ENCODE measurements at regions not wholly inside any gene's neighbourhood (a gene's known extent, or its start where the extent isn't known, plus 50 kb on each side); places are given as distances from the start of the nearest gene placed in this dataset.

DNA sequence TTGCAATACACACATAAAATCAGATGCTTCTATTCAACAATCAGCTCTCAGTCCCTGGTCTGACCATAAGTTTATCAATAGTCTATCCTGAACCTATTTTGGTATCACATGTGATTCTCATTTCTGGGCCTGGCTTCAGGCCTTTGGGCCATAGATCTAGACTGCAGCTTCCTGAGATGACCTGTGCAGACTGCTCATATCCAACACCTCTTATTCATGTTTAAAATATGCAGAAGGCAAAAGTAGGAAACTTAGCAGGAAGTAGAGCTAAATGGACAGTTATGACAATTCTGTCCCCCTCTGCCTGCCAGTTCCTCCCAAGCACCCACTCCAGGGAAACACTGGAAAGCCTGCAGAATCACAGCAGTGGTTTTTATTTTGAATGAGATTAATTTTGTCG lies 53.3 kb downstream of the C7orf25 start:
- no peak overlapping the region for H3K56ac ChIP-seq (replicated peaks; ENCODE audit: insufficient read length, low read depth, low read length)
- no peak overlapping the region for H2AFZ ChIP-seq (ENCODE audit: low read length)
- H3K23me2 ChIP-seq (ENCODE audit: low read depth, low read length) = no peaks in the 10 kb centered on the region; the same call in 1 of the 2 replicates
- H3K79me2 ChIP-seq (ENCODE audit: control insufficient read depth in 1 of 2, insufficient read depth in 2 of 2, low read length in 2 of 2) = no peaks in the 10 kb centered on the region
- H3K27me3 ChIP-seq (replicated peaks in 1 of 4; ENCODE audit: control insufficient read depth in 3 of 4, extremely low read depth in 1 of 4, insufficient read depth in 3 of 4, low read length in 3 of 4) = no peaks in the 10 kb centered on the region
- no peak overlapping the region for H3K4me2 ChIP-seq (ENCODE audit: insufficient read depth in 1 of 2, low read depth in 2 of 2, low read length in 2 of 2)
- H4K91ac ChIP-seq (replicated peaks; ENCODE audit: insufficient read length, low read length) = no peak overlapping the region
- no peak overlapping the region for H3K4ac ChIP-seq (replicated peaks; ENCODE audit: insufficient read length, low read depth, low read length)
- no peak for FAIRE-seq
- no peak overlapping the region for H2AK5ac ChIP-seq (ENCODE audit: low read depth, low read length)
- no peak overlapping the region for H2BK20ac ChIP-seq (ENCODE audit: low read length)
- CTCF ChIA-PET (ENCODE audit: partially characterized antibody) = no interaction called here
- H2BK5ac ChIP-seq (ENCODE audit: low read depth, low read length) = no peak overlapping the region
- H3K4me3 ChIP-seq (ENCODE audit: extremely low read depth in 1 of 4, insufficient read depth in 2 of 4, low read depth in 3 of 4, low read length in 4 of 4) = no peak overlapping the region
- H3K18ac ChIP-seq (ENCODE audit: extremely low read depth, low read length) = no peak overlapping the region
- no peak overlapping the region for H2BK12ac ChIP-seq (ENCODE audit: low read depth, low read length)
- no peak overlapping the region for H4K5ac ChIP-seq (ENCODE audit: insufficient read length, low read depth, low read length)
- H4K20me1 ChIP-seq (replicated peaks in 1 of 2; ENCODE audit: control insufficient read depth in 1 of 2, insufficient read depth in 2 of 2, low read length in 2 of 2) = no peaks in the 10 kb centered on the region
- H3K9ac ChIP-seq (replicated peaks in 1 of 4; ENCODE audit: extremely low read depth in 1 of 4, low read depth in 3 of 4, low read length in 3 of 4) = no peak overlapping the region
- DNase-seq (ENCODE audit: low read depth in 1 of 2, low spot score in 2 of 2) = no peak
- 93% methylated on average over 1 of the region's 1 CpG; no CpG with 5 or more reads in 1 of the 2 experiments for WGBS, 2 experiments (ENCODE audit: extremely low coverage in 1 of 2, insufficient coverage in 1 of 2, insufficient read length in 1 of 2, insufficient replicate concordance in 2 of 2, low coverage in 1 of 2, low lambda C conversion rate in 2 of 2, missing lambda C conversion rate in 1 of 2)
- H2BK15ac ChIP-seq (ENCODE audit: low read length) = no peak overlapping the region
- no peaks in the 10 kb centered on the region for H3K79me1 ChIP-seq (ENCODE audit: low read depth, low read length)
- H3K27ac ChIP-seq (ENCODE audit: low read depth, low read length) = no peak overlapping the region
- no peak overlapping the region for H3K23ac ChIP-seq (ENCODE audit: insufficient read length)
- no peaks in the 10 kb centered on the region for H3K4me1 ChIP-seq (replicated peaks in 1 of 4; ENCODE audit: control insufficient read depth in 3 of 4, insufficient read depth in 4 of 4, low read length in 3 of 4)
- no peaks in the 10 kb centered on the region for H3K9me3 ChIP-seq (ENCODE audit: insufficient read depth in 2 of 2, low read depth in 1 of 2, low read length in 1 of 2)
- H4K8ac ChIP-seq (ENCODE audit: extremely low read depth, insufficient read depth, low read length) = no peak overlapping the region
- H3K36me3 ChIP-seq (ENCODE audit: control insufficient read depth in 2 of 4, insufficient read depth in 4 of 4, low read length in 3 of 4) = no peaks in the 10 kb centered on the region
- no peak for TF ChIP-seq PHF8 (conservative IDR thresholded peaks at IDR 0.05; ENCODE audit: low read depth, low read length)
- TF ChIP-seq CTBP2 (IDR thresholded peaks at IDR 0.05; ENCODE audit: borderline replicate concordance, insufficient read depth, insufficient read length, low read length) = no peak
- TF ChIP-seq ATF2 (IDR thresholded peaks at IDR 0.05; ENCODE audit: low read length) = no peak
- TF ChIP-seq HDAC2 (IDR thresholded peaks at IDR 0.05; ENCODE audit: borderline replicate concordance in 1 of 2, low read depth in 2 of 2, low read length in 2 of 2) = no peak
- no peak for TF ChIP-seq NRF1 (IDR thresholded peaks at IDR 0.05; ENCODE audit: low read depth, low read length)
- TF ChIP-seq CREB1 (IDR thresholded peaks at IDR 0.05) = no peak
- no peak for TF ChIP-seq JUND (IDR thresholded peaks at IDR 0.05; ENCODE audit: low read length)
- no peak for TF ChIP-seq SIX5 (IDR thresholded peaks at IDR 0.05; ENCODE audit: low read depth, low read length)
- no peak for TF ChIP-seq CHD1 (IDR thresholded peaks at IDR 0.05; ENCODE audit: low read depth, low read length)
- no peak for TF ChIP-seq BRCA1 (IDR thresholded peaks at IDR 0.05; ENCODE audit: low read depth, low read length)
- TF ChIP-seq SP4 (IDR thresholded peaks at IDR 0.05; ENCODE audit: low read length) = no peak
- TF ChIP-seq TBP (IDR thresholded peaks at IDR 0.05; ENCODE audit: low read depth, low read length) = no peak
- TF ChIP-seq SAP30 (IDR thresholded peaks at IDR 0.05; ENCODE audit: insufficient read depth, insufficient replicate concordance, low read length) = no peak
- H2BK120ac ChIP-seq (replicated peaks; ENCODE audit: low read depth, low read length) = no peak overlapping the region
- POLR2A ChIA-PET (ENCODE audit: partially characterized antibody) = no interaction called here
- no peak overlapping the region for H3K14ac ChIP-seq (ENCODE audit: insufficient read length)

Data from H1 (cell line).